Breast epithelium (tissue), 4 donors: ENCODE measurements at regions not wholly inside any gene's neighbourhood (a gene's known extent, or its start where the extent isn't known, plus 50 kb on each side); places are given as distances from the start of the nearest gene placed in this dataset.
"Not testable (repeated sequence)": the region's sequence is repeated elsewhere in the genome, so short reads cannot be mapped to it uniquely, and the experiment has no call there.

Experiments used
- DNase-seq, 2 donors: peaks; one replicate each; pipeline ENCODE4 v3.0.0-alpha.2; 2019; ENCODE audit warnings: low spot score in 2 of 2
- H3K27ac ChIP-seq, 2 donors: fragments of 200-600 bp; sonication (generic) in 1 of 2; one replicate each; pipeline ENCODE4 v1.5.1; 2016 to 2019; ENCODE audit warnings: mild to moderate bottlenecking in 1 of 2
- H3K27me3 ChIP-seq, 2 donors: fragments of 200-600 bp; sonication (generic) in 1 of 2; one replicate each; pipeline versions ENCODE4 v1.5.1 to v1.6.0; 2017 to 2019; ENCODE audit warnings: control low read depth in 1 of 2, mild to moderate bottlenecking in 1 of 2
- H3K36me3 ChIP-seq: fragments of 200-600 bp; one replicate; pipeline ENCODE4 v1.5.1; 2019
- H3K4me1 ChIP-seq, 2 donors: fragments of 200-600 bp; sonication (generic); one replicate each; pipeline ENCODE4 v1.5.1; 2016 to 2019; ENCODE audit warnings: control low read depth in 1 of 2
- H3K4me3 ChIP-seq, 3 donors: fragments of 200-600 bp; sonication (generic); 1 replicate in 2 of 3; 2 replicates in 1 of 3; pipeline ENCODE4 v1.5.1; 2016 to 2019; ENCODE audit warnings: mild to moderate bottlenecking in 3 of 3, moderate library complexity in 2 of 3
- H3K9me3 ChIP-seq, 2 donors: fragments of 200-600 bp; sonication (generic) in 1 of 2; one replicate each; pipeline ENCODE4 v1.5.1; 2016 to 2019; ENCODE audit warnings: control low read depth in 1 of 2
- CTCF ChIP-seq, 3 donors: fragments of 450-650 bp; IDR thresholded peaks; one replicate each; pipeline ENCODE4 v1.5.1; 2016 to 2017; ENCODE audit warnings: antibody characterized with exemption in 3 of 3, mild to moderate bottlenecking in 3 of 3, moderate library complexity in 3 of 3
- POLR2A ChIP-seq: fragments of 450-650 bp; IDR thresholded peaks from one replicate; pipeline ENCODE4 v1.6.1; 2016; ENCODE audit warnings: antibody characterized with exemption, mild to moderate bottlenecking, moderate library complexity
- POLR2AphosphoS5 ChIP-seq, 3 donors: sonication (generic); formaldehyde crosslinking; IDR thresholded peaks; one replicate each; pipeline ENCODE4 v1.6.1; 2017; ENCODE audit warnings: antibody characterized with exemption in 3 of 3
- intact Hi-C: fragments of 100-400 bp; cut with DNase I; formaldehyde crosslinking; loops from one replicate; pipeline ENCODE4 v1.15.1; 2023; ENCODE audit warnings: low total_unique reads

GRCh38 chr5:118302786-118303185 is 685.6 kb downstream of the DTWD2 start:
- H3K36me3 ChIP-seq: no peaks in the 10 kb centered on the region
- TF ChIP-seq POLR2A (no peak), POLR2AphosphoS5 (IDR thresholded peaks at IDR 0.05) (no peak)
- H3K27ac ChIP-seq: no peak overlapping the region
- no peak for DNase-seq
- H3K4me3 ChIP-seq: no peak overlapping the region
- intact Hi-C loops: no loop called here
- no peaks in the 10 kb centered on the region for H3K9me3 ChIP-seq
- no peaks in the 10 kb centered on the region for H3K4me1 ChIP-seq
- H3K27me3 ChIP-seq: no peaks in the 10 kb centered on the region

- intact Hi-C loops: no loop called here
- Histone ChIP-seq H3K4me3 (no peak overlapping the region), H3K27me3 (no peaks in the 10 kb centered on the region), H3K9me3 (no peaks in the 10 kb centered on the region), H3K4me1 (no peaks in the 10 kb centered on the region), H3K27ac (no peak overlapping the region), H3K36me3 (no peaks in the 10 kb centered on the region)
- no peak for DNase-seq
- TF ChIP-seq CTCF (IDR thresholded peaks at IDR 0.05): no peak
- TF ChIP-seq POLR2AphosphoS5 (IDR thresholded peaks at IDR 0.05): no peak
- TF ChIP-seq POLR2A: no peak
Measured at GRCh38 chr5:118301696-118302095, 686.7 kb downstream of the DTWD2 start.

- no peaks in the 10 kb centered on the region for H3K4me1 ChIP-seq
- no peak overlapping the region for H3K27ac ChIP-seq
- H3K27me3 ChIP-seq: no peaks in the 10 kb centered on the region
- no peak for DNase-seq
- TF ChIP-seq POLR2AphosphoS5 (IDR thresholded peaks at IDR 0.05): no peak
- no peak for TF ChIP-seq CTCF (IDR thresholded peaks at IDR 0.05)
- TF ChIP-seq POLR2A: no peak
- H3K9me3 ChIP-seq: no peaks in the 10 kb centered on the region
- no peak overlapping the region for H3K4me3 ChIP-seq
- intact Hi-C loops: loop anchor here (5.0 kb wide), 2 partner anchors 317 to 558 kb away; no protein-coding TSS in a partner anchor
- H3K36me3 ChIP-seq: no peaks in the 10 kb centered on the region
Measured at GRCh38 chr5:118295045-118295444, 693.3 kb downstream of the DTWD2 start.

GRCh38 chr5:118293378-118293777 is 695.0 kb downstream of the DTWD2 start:
- Histone ChIP-seq H3K4me3 (no peak overlapping the region), H3K27me3 (no peaks in the 10 kb centered on the region)
- intact Hi-C loops: no loop called here

GRCh38 chr5:118290204-118290603 is 698.1 kb downstream of the DTWD2 start:
- Histone ChIP-seq H3K27ac (no peak overlapping the region), H3K9me3 (no peaks in the 10 kb centered on the region), H3K4me1 (no peaks in the 10 kb centered on the region), H3K4me3 (no peak overlapping the region), H3K36me3 (no peaks in the 10 kb centered on the region), H3K27me3 (no peaks in the 10 kb centered on the region)
- intact Hi-C loops: no loop called here
- TF ChIP-seq POLR2A (no peak), POLR2AphosphoS5 (IDR thresholded peaks at IDR 0.05) (no peak), CTCF (IDR thresholded peaks at IDR 0.05) (no peak)
- no peak for DNase-seq

More at GRCh38 chr5:118293378-118293777, 695.0 kb downstream of the DTWD2 start:
- TF ChIP-seq POLR2A (no peak), POLR2AphosphoS5 (IDR thresholded peaks at IDR 0.05) (no peak), CTCF (IDR thresholded peaks at IDR 0.05) (no peak)
- DNase-seq: no peak
- Histone ChIP-seq H3K27ac (no peak overlapping the region), H3K9me3 (no peaks in the 10 kb centered on the region), H3K4me1 (no peaks in the 10 kb centered on the region), H3K36me3 (no peaks in the 10 kb centered on the region)

- H3K27me3 ChIP-seq, H3K27ac ChIP-seq, H3K4me3 ChIP-seq, H3K36me3 ChIP-seq, intact Hi-C loops, H3K9me3 ChIP-seq, H3K4me1 ChIP-seq, DNase-seq: not testable (repeated sequence)
Measured at GRCh38 chr5:118284230-118284629, 704.1 kb downstream of the DTWD2 start.

GRCh38 chr5:118282480-118283038 is 705.8 kb downstream of the DTWD2 start:
- H3K36me3 ChIP-seq, H3K27me3 ChIP-seq, H3K4me1 ChIP-seq, intact Hi-C loops, H3K9me3 ChIP-seq, H3K27ac ChIP-seq, H3K4me3 ChIP-seq, DNase-seq: not testable (repeated sequence)
